GM19351 (cell line): ENCODE measurements at regions not wholly inside any gene's neighbourhood (a gene's known extent, or its start where the extent isn't known, plus 50 kb on each side); places are given as distances from the start of the nearest gene placed in this dataset.
"Not testable (repeated sequence)": the region's sequence is repeated elsewhere in the genome, so short reads cannot be mapped to it uniquely, and the experiment has no call there.

Experiments
- ATAC-seq: cut with Tn5 transposase; IDR thresholded peaks from one replicate; pipeline ENCODE4 v1.9.1; 2021; ENCODE audit warnings: mild to moderate bottlenecking, moderate library complexity; ENCODE audit not compliant: unreplicated experiment

DNA sequence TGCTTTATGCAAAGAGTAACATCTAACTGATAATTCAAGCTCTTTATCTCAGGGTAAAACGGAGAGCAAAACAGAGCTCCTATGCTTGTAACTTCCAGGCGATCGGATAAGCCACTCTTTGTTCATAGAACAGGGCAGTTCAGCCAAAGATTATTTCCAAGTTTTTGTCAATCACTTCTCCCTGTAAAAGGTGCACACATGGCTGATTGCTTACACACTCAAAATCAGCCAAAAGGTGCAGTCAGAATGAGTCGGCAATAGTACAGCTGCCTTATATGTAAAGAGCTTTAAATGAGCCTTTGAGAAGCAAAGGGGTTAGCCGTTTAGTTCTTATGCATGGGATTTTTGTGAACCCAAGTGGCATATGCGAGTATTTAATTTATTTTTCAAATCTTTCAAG, 449.6 kb upstream of the POU3F2 start:
- ATAC-seq = no peak

DNA sequence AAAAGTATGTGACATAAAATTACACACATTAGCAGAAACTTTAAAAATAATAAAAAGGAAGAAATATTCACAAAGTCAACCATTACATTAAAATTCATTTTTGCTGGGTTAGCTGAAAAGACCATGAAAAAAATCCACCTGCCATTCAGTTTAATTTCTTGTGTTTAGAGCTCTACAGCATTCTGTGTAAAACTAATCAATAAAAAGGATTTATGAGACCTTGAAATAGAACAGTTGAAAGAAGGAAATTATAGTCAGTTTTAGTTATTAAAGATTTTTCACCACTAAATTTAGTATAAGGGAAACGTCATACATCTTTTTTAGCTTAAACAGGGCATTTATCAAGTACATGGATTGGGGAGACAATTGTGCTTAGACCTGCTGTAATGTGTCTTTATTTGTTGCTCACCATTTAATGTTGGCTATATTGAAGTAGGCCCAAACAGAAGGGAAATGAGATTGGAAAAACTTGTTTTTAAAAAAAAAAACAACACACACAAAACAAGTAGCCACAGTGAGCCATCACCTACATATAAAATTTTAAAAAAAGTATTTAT, 438.7 kb upstream of the POU3F2 start:
- ATAC-seq = no peak

DNA sequence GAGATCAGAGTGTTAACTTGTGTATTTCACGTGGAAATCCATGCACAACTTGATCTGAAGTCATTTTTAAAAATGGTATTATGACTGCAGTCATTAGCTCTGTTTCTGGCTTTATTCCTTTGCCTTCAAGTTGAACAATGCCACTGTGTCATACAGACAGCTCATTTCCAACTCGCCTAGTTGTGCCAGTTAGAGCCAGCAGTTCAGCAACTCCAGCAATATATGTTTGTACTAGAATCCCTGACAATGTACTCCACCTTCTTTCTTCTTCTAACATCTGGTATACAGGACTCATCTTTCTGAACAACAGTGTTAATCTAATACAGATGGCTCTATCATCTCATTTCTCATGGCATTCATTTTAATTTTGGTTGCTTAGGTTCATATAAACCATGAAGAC, 418.3 kb upstream of the POU3F2 start:
- no peak for ATAC-seq

DNA sequence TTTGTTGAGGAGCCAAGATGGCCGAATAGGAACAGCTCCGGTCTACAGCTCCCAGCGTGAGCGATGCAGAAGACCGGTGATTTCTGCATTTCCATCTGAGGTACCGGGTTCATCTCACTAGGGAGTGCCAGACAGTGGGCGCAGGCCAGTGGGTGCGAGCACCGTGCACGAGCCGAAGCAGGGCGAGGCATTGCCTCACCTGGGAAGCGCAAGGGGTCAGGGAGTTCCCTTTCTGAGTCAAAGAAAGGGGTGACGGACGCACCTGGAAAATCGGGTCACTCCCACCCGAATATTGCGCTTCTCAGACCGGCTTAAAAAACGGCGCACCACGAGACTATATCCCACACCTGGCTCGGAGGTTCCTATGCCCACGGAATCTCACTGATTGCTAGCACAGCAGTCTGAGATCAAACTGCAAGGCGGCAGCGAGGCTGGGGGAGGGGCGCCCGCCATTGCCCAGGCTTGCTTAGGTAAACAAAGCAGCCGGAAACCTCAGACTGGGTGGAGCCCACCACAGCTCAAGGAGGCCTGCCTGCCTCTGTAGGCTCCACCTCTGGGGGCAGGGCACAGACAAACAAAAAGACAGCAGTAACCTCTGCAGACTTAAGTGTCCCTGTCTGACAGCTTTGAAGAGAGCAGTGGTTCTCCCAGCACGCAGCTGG, 417.7 kb upstream of the POU3F2 start:
- not testable (repeated sequence) for ATAC-seq

DNA sequence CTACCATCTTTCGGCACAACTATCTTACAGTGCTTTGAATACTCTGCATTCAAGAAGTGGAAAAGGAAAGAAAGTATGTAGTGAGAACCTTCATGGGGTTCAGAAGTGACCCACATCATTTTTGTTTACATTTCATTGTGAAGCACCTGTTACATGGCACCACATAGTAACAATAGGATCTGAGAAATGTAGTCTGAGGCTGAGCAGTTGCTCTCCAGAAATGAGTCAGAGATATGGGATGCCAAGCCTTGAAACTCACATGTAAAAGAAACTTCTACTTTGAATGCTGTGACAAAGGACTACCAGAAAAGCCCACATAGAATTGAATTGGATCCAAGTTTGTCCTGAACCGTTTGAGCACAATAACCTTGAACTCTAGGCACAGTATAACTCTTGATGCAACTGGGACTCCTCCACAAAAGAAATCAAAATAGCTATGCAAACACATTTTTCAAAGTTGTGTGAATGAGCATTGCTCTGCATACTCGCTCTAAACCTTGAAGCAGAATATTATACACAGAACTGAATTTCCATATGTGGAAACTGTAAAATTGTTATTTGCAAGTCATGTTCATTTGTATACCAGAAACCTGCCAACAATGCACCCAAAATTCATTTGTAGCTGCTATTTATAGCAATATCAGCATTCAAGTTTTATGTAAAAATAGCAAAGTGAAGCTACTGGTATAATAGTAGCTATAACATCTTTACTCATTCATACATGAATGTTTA, 400.9 kb upstream of the POU3F2 start:
- ATAC-seq = peak; percentile 87

DNA sequence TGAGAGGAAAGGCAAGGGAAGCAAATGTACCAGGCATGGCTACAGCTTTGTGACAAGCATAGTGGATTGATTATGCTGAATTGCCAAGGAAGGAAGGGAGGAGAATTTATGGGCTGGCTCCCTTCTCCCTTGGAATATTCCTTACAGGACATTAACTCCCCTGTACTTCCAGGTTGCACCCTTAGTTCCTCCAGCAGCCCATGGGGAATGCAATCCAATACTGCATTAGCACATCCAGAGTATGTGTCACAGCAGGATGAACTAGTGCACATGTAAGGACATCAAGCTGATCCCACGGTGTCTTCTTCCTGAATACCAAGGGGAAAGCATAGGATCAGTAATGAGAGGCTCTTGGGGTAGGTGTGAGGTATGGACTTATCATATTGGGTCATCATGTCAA, 390.7 kb upstream of the POU3F2 start:
- ATAC-seq = no peak

DNA sequence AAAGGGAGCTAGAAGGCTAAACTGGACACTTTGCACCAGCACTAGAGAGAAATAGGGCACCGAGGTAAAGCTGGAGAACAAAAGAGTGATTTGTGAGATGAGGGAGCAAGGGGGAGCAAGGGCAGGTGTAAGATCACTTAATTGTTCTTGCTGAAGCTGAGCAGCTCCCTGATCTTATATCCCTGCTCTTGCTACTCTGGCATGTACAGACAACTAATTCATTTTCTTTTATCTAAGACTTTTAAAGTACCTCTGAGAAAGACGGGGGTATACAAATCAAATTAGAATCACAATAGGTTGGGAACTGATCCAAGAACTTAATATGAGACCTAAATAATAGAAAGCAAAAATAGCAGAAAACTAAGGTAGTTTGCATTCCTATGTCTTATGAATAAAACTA, 381.7 kb upstream of the POU3F2 start:
- no peak for ATAC-seq

DNA sequence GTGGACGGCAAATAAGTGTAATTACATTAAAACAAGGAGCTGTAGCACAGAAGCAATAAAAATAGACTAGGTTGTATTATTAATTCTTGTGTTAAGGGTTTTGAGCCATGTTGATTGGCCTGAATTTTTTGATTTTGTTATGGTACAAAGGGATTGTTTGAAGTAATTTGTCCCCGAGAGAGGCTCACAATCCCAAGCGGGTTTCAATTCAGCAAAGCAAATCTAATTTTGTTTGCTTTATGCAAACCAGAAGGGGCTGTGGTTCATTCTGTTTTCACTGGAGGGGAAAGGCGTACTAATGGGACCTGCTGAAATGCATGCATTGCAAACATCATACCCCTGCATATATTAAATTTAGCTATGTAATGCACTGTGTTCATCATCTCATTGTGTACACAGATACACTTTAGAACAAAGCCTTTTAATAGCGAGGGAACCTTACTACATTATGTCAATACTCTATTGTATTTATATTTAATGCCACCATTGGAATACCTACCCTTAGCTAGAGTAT, 379.5 kb upstream of the POU3F2 start:
- ATAC-seq = no peak

DNA sequence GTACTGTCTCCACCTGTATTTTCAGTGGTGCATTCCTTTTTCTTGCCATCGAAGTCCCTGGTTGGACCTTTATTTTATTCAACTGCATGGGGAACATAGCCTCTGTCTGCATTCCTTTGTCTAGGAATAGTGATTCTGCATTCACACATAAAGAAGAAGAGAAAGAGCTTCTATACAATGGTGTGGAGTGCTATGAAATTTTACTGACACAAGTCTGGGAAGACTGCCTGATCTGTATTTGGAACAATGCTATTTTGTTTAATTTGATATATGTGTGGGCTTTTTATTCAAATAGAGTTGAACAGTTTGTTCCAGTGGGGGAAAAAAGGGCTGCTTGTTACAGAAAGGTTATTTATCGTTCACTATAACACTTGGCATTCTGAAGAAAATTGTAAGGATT, 375.7 kb upstream of the POU3F2 start:
- no peak for ATAC-seq

DNA sequence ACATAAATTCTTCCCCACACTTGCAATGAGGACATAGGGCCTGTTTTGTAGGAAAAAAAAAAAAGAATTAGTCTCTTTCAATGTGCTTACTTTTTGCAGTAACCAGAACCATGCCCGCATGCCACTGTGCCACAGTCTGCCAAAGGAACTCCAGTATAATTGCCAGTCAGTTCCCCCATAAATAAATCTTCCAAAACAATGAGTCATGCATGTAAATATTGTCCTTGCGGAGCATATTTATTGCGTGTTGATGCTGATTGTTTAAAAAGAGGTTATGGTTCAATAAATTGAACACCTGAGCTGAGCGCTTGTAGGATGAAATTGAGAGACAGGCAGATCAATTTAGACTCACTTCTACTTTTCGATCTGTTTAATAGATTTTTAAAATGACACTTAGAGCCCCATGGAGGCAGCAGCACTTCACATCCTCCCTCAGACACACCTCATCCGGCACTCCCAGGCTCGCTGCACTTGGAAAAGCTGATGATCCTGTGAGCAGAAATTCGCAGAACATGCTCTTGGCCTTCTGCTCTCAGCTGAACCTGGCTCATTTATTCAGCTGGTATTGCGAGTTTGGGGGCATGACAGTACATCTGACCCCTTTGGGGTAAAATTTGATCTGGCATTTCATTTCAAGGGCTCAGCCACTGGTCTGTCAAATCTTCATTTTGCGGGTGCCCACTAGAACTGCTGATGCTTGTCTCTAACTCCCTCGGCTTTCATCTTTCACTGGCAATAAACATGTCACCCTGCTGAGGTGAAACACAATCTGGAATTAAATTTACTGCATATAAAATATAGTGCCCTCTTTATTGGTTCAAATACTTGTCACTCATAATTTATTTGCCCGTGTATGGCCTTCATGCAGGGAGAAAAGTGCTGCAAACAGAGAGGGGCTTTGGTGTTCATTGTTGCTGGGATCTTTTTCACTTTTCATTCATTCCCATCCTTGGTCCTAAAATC, 371.1 kb upstream of the POU3F2 start:
- ATAC-seq = no peak

DNA sequence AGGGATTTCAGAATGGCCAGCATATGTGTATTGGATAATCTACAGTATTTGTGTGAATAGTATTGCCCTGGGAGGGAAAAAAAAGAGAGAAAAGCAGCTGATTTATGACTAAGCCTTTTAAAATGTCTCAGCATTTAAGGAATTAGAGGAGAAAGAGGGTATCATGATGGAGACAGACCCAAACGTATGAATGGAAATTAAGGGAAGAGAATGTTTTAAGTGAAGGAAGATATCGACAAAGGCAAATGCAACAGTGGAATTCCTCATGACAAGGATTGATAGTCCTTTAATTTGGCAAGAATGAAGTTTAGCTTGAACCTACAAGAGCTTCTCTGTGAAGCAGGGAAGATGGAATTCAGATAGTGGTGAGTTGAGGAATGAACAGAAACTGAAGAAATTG, 367.3 kb upstream of the POU3F2 start:
- ATAC-seq = no peak

DNA sequence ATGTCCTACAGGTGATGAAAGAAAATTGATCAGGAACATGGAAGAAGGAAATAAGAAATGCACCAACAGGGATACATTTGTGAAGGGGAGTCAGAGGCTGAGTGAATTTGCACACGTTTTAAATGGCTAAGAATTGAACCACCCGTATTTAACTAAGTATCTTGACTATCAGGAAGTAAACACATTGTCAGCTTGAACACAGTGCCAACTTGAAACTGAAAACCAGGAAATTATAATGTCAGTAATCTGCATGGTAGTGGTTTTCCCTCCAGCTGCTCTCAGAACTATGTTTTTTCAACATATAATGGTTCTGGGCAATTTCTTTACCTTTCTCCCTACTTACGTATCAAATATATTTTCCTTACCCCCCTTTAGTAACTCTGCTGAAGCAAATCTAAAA, 366.5 kb upstream of the POU3F2 start:
- no peak for ATAC-seq

DNA sequence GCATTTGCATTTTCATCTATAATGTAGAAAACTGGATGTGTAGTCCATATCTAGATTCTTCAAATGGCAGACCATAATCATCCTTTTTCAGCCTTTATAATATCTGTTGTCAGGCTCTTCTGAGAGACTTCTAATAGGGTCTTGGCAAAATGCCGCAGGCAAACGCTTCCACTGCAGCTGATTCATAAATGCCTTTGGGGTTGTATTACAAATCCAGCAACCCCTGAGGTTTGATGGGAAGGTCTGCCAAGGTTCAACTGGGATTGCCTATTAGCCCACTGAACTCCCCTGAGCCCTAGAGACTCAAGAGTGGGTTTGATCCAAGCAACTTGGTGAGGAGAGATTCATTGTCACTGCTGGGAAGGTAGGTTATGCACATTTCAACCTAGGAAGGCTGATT, 365.2 kb upstream of the POU3F2 start:
- ATAC-seq = no peak

DNA sequence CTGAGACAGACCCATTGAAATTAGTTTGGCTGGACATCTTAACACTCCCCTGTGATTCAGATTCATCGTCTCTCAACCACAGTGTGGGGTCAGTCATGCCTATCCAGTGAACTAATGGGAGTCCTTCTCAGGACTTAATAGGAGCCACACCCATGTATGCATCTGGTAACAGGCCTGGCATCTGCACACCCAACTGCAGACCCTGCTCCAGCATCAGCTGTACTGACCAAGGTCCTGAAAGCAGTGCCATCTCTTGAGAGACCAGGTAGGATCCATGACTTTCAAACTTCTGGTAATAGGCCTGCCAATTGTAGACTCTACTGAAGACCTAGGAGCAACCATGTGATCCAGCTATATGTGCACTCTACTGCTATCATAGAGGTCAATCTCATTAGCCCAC, 363.6 kb upstream of the POU3F2 start:
- ATAC-seq = no peak

DNA sequence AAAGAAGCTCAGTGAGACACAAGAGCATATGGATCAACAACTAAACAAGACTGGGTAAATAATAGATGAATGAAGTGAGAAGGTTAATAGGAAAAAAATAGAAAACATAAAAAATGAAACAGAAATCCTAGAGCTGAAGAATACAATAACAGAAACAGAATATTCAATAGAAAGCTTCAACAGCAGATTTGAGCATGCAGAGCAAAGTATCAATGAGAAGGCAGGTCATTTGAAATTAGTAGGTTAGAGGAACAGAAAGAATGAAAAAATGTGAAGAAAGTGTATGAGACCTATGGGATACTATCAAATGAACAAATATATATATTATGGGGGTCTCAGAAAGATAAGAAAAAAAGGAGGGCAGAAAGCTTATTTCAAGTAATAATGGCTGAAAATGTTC, 362.9 kb upstream of the POU3F2 start:
- no peak for ATAC-seq

DNA sequence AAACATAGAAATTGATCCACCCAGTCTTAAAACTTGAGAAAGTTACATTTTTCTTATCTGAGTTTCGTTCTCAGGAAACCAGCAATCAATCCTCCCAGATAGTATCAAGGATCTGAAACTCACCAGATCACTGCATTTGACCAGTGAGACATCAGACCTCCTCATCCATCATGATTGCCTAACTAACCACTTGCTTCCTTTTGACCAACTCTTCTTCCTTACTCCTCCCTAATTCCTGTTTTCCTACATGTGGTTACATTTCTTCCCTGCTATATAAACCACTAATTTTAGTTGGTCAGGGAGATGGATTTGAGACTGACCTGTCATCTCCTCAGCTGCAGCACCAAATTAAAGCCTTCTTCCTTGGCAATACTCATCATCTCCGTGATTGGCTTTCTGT, 357.1 kb upstream of the POU3F2 start:
- ATAC-seq = no peak

DNA sequence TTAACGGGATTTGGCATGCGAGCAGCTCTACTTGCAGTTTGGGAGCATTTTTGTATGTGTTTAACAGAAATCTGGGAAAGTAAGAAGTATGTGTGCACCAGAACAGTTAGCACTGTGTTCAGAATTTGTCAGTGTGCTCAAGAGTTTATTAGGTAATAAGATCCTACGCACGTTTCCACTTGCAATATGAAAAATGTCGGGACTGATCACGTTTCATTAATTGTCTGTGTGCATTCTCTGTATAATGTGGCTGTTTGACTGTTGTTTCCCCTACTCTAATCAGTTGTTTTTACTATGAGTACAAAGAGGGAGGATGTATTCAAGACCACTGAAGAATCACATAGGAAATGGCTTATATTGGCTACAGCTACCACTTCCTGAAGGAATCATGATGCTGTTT, 349.7 kb upstream of the POU3F2 start:
- no peak for ATAC-seq

DNA sequence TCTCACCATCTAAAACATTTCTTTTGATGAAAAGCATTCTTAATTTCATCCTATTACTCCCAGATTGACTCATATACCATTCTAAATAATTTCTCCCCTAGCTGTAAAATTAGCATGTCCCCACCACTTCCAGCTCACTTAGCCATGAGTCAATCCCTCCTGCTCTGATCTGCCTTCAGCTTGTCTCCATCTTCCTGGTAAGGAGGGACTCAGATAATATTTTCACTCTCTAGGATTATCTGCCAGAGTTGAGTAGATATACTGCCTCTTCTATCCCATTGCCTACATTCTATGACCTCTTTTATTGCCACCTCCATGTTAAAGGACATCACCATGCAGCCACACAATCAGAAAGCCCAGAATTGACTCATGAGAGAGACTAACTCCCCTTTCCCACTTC, 348.8 kb upstream of the POU3F2 start:
- ATAC-seq = no peak

DNA sequence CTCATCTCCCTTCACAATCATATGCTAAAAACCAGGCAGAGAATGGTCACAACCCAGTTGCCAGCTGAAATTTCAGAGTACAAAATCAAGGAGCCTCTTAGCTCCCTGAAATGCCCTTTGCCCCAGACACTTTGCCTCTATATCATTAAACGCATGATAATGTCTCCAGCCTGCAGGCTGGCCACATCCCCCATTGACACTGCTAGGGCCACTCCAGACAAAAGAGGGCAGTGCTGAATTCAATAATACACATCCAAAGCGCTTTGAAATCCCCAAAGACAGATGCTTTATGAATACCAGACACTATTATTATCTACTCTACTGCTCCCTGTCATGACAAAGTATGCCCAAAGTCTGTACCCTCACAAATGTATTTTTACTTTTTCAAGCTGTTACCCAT, 348.3 kb upstream of the POU3F2 start:
- no peak for ATAC-seq

DNA sequence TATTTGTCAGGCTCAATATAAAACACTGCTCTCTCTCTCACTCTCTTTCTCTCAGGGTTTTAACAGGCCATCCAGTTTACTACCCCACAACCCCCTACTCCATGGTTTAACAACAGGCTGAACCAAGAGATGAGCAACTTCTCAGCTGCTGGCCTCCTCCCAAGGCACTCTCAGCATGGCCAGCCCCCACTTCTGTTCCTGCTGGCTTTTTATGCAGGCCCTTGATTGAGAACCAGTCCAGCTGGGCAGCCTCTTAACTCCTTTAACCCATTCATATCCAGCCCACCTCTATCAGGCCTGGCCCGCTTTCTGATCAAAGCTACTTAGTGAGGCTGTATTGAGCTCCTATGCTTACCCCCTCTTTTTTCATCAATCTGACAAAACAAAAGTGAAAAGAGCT, 346.8 kb upstream of the POU3F2 start:
- no peak for ATAC-seq

DNA sequence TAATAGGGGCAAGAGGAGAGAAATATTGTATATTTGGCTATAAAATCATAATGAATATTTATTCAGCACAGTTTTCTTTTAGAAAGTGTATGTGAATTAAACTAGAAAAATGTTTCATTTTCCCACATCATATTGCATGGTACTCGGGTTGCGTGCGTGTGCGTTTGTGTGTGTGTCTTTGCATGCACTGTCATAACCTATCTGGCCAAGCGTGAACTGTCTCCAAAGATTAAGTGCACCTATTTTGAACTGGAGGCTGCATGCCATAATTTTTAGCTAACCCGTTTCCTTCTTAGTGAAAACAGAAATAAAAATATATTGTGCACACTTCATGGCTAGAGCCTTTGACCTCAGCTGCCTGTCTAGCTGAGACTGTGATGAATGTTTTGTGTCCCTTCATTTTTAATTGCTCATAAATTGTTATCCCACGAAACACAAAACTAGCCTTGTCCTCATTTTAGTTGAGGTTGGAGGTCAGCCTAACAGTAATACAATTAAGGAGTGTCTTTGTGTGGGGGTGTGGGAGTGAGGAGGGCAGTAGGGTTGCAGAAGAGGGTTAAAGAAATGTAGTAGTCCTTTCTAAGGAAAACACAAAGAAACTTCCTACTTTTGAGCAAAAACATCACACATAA, 336.1 kb upstream of the POU3F2 start:
- no peak for ATAC-seq
